Neural crest cell (in vitro differentiated cells): ENCODE measurements at regions not wholly inside any gene's neighbourhood (a gene's known extent, or its start where the extent isn't known, plus 50 kb on each side); places are given as distances from the start of the nearest gene placed in this dataset.
"Not testable (repeated sequence)": the region's sequence is repeated elsewhere in the genome, so short reads cannot be mapped to it uniquely, and the experiment has no call there.

Experiments used
- DNase-seq: peaks from one replicate; pipeline ENCODE4 v3.0.0; 2021; ENCODE audit warnings: low read depth, mixed read lengths, low spot score
- H3K27ac Mint-ChIP-seq: one replicate; pipeline ENCODE4 v1.8.0; 2021; ENCODE audit warnings: mild to moderate bottlenecking, mixed read lengths; ENCODE audit not compliant: unreplicated experiment
- H3K27me3 Mint-ChIP-seq: 2 replicates; pipeline ENCODE4 v1.8.0; 2021; ENCODE audit warnings: low read depth, mild to moderate bottlenecking, mixed read lengths
- H3K36me3 Mint-ChIP-seq: 2 replicates; pipeline ENCODE4 v1.8.0; 2021; ENCODE audit warnings: low read depth, mild to moderate bottlenecking, mixed read lengths
- H3K4me1 Mint-ChIP-seq: 2 replicates; pipeline ENCODE4 v1.8.0; 2021; ENCODE audit warnings: mixed read lengths
- H3K4me3 Mint-ChIP-seq: one replicate; pipeline ENCODE4 v1.8.0; 2021; ENCODE audit warnings: mild to moderate bottlenecking, mixed read lengths
- H3K9me3 Mint-ChIP-seq: 2 replicates; pipeline ENCODE4 v1.8.0; 2021; ENCODE audit warnings: mixed read lengths
- TF ChIP-seq, protein P1 (sequence below): fragments of 200-600 bp; sonication (generic); conservative IDR thresholded peaks from 2 replicates; pipeline ENCODE4 v1.5.0; 2021; ENCODE audit warnings: antibody characterized with exemption, mild to moderate bottlenecking

DNA sequence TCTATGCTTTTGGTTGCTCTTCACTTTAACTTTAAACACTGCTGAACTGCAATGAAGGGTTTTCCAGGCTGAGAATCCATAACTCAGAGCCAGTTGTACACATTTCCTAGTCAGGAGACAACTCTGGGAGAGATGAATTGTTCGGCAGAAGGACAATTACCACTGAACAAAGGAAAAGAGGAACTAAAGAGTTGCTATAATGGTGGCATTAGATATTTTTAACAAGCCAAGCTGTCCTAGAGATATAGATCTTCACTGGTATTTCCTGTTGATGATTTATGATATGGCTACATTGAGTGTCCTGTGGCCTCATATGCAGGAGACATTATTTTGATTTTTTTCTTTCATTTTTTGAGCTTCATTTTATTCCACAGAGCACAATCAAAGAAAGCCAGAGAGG lies 219.1 kb upstream of the PCSK5 start:
- Mint-ChIP-seq H3K9me3 (peaks cover 8% of the 10 kb centered on the region), H3K27me3 (no peaks in the 10 kb centered on the region), H3K4me1 (peaks cover 16% of the 10 kb centered on the region), H3K27ac (no peak overlapping the region), H3K4me3 (no peak overlapping the region), H3K36me3 (no peaks in the 10 kb centered on the region)
- no peak for DNase-seq
- TF ChIP-seq, protein P1, sequence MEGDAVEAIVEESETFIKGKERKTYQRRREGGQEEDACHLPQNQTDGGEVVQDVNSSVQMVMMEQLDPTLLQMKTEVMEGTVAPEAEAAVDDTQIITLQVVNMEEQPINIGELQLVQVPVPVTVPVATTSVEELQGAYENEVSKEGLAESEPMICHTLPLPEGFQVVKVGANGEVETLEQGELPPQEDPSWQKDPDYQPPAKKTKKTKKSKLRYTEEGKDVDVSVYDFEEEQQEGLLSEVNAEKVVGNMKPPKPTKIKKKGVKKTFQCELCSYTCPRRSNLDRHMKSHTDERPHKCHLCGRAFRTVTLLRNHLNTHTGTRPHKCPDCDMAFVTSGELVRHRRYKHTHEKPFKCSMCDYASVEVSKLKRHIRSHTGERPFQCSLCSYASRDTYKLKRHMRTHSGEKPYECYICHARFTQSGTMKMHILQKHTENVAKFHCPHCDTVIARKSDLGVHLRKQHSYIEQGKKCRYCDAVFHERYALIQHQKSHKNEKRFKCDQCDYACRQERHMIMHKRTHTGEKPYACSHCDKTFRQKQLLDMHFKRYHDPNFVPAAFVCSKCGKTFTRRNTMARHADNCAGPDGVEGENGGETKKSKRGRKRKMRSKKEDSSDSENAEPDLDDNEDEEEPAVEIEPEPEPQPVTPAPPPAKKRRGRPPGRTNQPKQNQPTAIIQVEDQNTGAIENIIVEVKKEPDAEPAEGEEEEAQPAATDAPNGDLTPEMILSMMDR, result no peak

DNA sequence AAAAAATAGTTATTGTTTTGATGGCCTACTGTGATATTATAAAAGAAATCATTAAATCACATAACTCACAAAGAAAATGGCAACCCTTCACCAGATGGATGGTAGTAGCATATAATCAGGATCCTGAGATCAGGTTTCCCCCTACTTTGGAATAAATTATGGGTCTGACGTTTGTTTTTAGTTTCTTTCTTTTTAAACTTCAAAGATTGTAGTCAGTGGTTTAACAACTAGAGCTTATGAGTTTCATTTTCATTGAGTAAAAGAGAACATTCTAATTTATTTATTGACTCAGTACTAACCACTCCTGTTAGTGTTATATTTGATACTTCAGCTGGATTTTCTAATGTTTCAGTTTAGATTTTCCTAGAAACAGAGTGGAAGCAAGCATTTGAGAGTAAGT lies 218.0 kb upstream of the PCSK5 start:
- Mint-ChIP-seq H3K27ac (no peak overlapping the region), H3K4me1 (peaks cover 9% of the 10 kb centered on the region), H3K4me3 (no peak overlapping the region)

DNA sequence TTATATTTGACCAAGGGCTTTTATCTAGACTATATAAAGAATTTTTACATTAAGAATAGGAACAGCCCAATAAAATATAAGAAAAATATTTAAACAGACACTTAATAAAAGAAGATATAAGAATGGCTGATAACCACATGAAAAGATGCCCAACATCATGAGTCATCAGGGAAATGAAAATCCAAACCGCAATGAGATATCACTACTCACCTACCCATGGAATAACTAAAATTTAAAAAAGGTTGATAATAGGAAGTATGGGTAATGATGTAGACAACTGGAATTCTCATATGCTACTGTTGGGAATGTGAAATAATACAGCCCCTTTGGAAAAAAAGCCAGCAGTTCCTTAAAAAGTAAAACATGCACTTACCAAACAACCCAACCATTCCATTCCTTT lies 206.9 kb upstream of the PCSK5 start:
- DNase-seq, result no peak
- Mint-ChIP-seq H3K36me3 (no peaks in the 10 kb centered on the region), H3K27me3 (peaks cover 2% of the 10 kb centered on the region), H3K4me1 (no peaks in the 10 kb centered on the region), H3K4me3 (no peak overlapping the region), H3K27ac (no peak overlapping the region), H3K9me3 (peaks cover 7% of the 10 kb centered on the region)
- TF ChIP-seq, protein P1, result no peak

More for the DNA sequence above, 218.0 kb upstream of the PCSK5 start:
- DNase-seq, result no peak
- Mint-ChIP-seq H3K9me3 (peaks cover 8% of the 10 kb centered on the region), H3K27me3 (no peaks in the 10 kb centered on the region), H3K36me3 (no peaks in the 10 kb centered on the region)
- TF ChIP-seq, protein P1, result no peak

DNA sequence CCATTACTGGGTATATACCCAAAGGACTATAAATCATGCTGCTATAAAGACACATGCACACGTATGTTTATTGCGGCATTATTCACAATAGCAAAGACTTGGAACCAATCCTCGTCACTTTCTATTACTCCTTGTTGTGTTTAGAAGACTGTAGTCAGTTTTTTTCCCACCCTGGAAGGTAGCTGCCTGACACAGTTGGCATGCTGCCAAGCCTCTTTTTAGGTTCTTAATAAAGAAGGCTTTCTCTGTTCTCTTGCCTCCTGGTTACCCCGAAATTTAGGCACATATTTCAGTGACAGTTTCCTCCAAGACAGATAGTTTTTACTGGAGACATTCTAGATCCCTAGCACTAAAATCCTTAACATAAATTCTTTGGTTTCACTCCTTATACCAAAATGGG lies 205.4 kb upstream of the PCSK5 start:
- no peaks in the 10 kb centered on the region for H3K36me3 Mint-ChIP-seq
- no peak overlapping the region for H3K4me3 Mint-ChIP-seq
- DNase-seq, result no peak
- no peak overlapping the region for H3K27ac Mint-ChIP-seq
- peaks cover 2% of the 10 kb centered on the region for H3K27me3 Mint-ChIP-seq
- peaks cover 11% of the 10 kb centered on the region for H3K9me3 Mint-ChIP-seq
- TF ChIP-seq, protein P1, result no peak
- no peaks in the 10 kb centered on the region for H3K4me1 Mint-ChIP-seq

DNA sequence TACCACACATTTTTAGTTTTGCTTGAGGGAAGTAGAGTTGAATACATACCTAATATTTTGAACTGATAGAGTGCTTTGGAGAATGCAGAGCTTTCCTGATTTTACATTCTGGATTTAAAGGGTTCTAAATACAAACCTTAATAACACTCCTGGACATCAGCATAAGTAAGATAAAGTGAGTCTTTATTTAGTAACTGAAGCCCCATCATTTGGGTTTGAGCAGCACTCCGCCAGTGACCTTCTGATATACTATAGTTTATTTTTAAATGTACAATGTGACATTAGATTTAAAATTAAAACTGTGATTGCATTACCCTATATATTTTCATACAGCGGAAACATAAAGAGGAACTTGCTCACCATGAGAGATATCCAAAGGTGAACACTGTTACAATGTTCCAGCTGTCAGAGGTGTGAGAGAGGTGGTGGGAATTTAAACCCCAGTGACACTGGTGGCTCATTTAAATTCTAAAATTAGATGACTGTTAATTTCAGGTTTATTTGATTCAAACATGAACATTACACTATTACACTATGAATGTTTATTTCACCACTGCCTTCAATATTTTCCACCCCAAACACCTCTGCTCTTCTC lies 203.0 kb upstream of the PCSK5 start:
- no peak overlapping the region for H3K4me3 Mint-ChIP-seq
- H3K36me3 Mint-ChIP-seq, result no peaks in the 10 kb centered on the region
- TF ChIP-seq, protein P1, result no peak
- peaks cover 2% of the 10 kb centered on the region for H3K27me3 Mint-ChIP-seq
- peaks cover 9% of the 10 kb centered on the region for H3K9me3 Mint-ChIP-seq
- no peaks in the 10 kb centered on the region for H3K4me1 Mint-ChIP-seq
- no peak overlapping the region for H3K27ac Mint-ChIP-seq
- DNase-seq, result no peak

DNA sequence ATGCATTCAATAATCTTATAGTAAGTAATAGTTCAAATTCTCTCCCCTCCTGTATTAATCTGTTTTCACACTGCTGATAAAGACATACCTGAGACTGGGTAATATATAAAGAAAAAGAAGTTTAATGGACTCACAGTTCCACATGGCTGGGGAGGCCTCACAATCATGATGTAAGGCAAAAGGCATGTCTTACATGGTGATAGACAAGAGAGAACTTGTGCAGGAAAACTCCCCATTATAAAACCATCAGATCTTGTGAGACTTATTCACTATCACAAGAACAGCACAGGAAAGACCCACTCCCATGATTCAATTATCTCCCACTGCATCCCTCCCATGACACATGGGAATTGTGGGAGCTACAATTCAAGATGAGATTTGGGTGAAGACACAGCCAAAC lies 199.9 kb upstream of the PCSK5 start:
- not testable (repeated sequence) for H3K27me3 Mint-ChIP-seq, H3K4me1 Mint-ChIP-seq, H3K27ac Mint-ChIP-seq, H3K4me3 Mint-ChIP-seq, H3K9me3 Mint-ChIP-seq, H3K36me3 Mint-ChIP-seq, DNase-seq
